ENCODE measurements at regions not wholly inside any gene's neighbourhood (a gene's known extent, or its start where the extent isn't known, plus 50 kb on each side); places are given as distances from the start of the nearest gene placed in this dataset.

GRCh38 chr5:103428411-103428871 lies 134.1 kb downstream of the NUDT12 start:
- DNase-seq (ENCODE audit: low read depth): no peak

- no peak for DNase-seq (ENCODE audit: low read depth)
These were observed 135.3 kb downstream of the NUDT12 start for GRCh38 chr5:103427326-103427725.

- no peak for DNase-seq (ENCODE audit: low read depth)
These were observed 136.7 kb downstream of the NUDT12 start for GRCh38 chr5:103425686-103426454.

GRCh38 chr5:103424453-103425205 lies 138.0 kb downstream of the NUDT12 start:
- DNase-seq (ENCODE audit: low read depth): no peak

GRCh38 chr5:103424026-103424425 lies 138.6 kb downstream of the NUDT12 start:
- DNase-seq (ENCODE audit: low read depth): no peak

GRCh38 chr5:103422756-103423155 lies 139.8 kb downstream of the NUDT12 start:
- DNase-seq (ENCODE audit: low read depth): no peak

- no peak for DNase-seq (ENCODE audit: low read depth)
These were observed 148.0 kb downstream of the NUDT12 start for GRCh38 chr5:103414604-103415003.

- DNase-seq (ENCODE audit: low read depth): no peak
These were observed 150.9 kb downstream of the NUDT12 start for GRCh38 chr5:103411711-103412110.

GRCh38 chr5:103410172-103410571 lies 151.6 kb downstream of the MACIR start:
- DNase-seq (ENCODE audit: low read depth): no peak

- no peak for DNase-seq (ENCODE audit: low read depth)
These were observed 150.6 kb downstream of the MACIR start for GRCh38 chr5:103409013-103409670.

GRCh38 chr5:103408408-103408807 lies 149.8 kb downstream of the MACIR start:
- DNase-seq (ENCODE audit: low read depth): no peak

- no peak for DNase-seq (ENCODE audit: low read depth)
These were observed 148.8 kb downstream of the MACIR start for GRCh38 chr5:103407402-103407801.

GRCh38 chr5:103404483-103404882 lies 145.9 kb downstream of the MACIR start:
- DNase-seq (ENCODE audit: low read depth): no peak

GRCh38 chr5:103402851-103403250 lies 144.3 kb downstream of the MACIR start:
- DNase-seq (ENCODE audit: low read depth): no peak

- DNase-seq (ENCODE audit: low read depth): no peak
These were observed 139.4 kb downstream of the MACIR start for GRCh38 chr5:103397739-103398581.

GRCh38 chr5:103394676-103395075 lies 136.1 kb downstream of the MACIR start:
- DNase-seq (ENCODE audit: low read depth): no peak

- DNase-seq (ENCODE audit: low read depth): no peak
These were observed 134.7 kb downstream of the MACIR start for GRCh38 chr5:103393101-103393754.

GRCh38 chr5:103391659-103392058 lies 133.1 kb downstream of the MACIR start:
- DNase-seq (ENCODE audit: low read depth): peak; percentile 79

- no peak for DNase-seq (ENCODE audit: low read depth)
These were observed 131.3 kb downstream of the MACIR start for GRCh38 chr5:103389846-103390245.

GRCh38 chr5:103389357-103389756 lies 130.8 kb downstream of the MACIR start:
- DNase-seq (ENCODE audit: low read depth): no peak

GRCh38 chr5:103385722-103386121 lies 127.2 kb downstream of the MACIR start:
- no peak for DNase-seq (ENCODE audit: low read depth)
